GM18520 (cell line): ENCODE measurements at regions not wholly inside any gene's neighbourhood (a gene's known extent, or its start where the extent isn't known, plus 50 kb on each side); places are given as distances from the start of the nearest gene placed in this dataset.
"Not testable (repeated sequence)": the region's sequence is repeated elsewhere in the genome, so short reads cannot be mapped to it uniquely, and the experiment has no call there.

Source experiments
- ATAC-seq: cut with Tn5 transposase; IDR thresholded peaks from one replicate; pipeline ENCODE4 v1.9.1; 2021; ENCODE audit not compliant: unreplicated experiment

DNA sequence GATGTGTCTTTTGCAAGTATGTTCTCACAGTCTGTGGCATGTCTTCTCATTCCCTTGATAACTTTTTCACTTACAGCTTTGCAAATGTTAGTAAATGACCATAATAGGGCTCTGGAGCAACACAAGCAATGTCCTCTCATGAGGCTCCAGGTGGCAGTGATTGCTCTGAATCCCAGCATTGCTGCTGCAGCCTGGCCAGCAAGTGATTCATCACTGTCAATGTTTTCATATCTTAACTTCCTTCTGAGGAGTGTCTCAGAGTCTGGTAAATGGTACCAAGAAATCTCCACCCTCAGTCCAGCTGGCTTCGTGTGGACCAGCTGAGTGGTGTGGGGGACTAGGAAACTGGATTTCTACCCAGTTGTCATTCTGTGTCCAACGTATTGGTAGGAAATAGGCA is 139.6 kb downstream of the MYLK4 start:
- ATAC-seq = no peak

DNA sequence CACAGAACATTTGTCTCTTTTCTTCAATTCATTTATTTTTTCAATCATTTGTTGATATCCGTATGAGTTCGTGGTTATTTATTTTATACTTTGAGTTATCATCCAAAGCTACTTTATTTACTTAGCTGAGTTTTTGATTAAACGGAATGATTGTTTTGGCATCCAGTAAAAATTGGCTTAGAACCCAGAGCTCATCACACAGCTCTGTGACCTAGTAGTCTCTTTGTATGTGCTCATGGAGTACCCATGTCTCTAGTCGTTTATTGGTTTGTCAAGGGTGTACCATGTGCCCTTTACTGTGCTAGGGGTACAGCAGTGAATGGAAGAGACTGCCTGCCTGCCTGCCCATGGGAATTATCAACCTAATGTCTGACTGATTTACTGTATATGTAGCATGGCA is 142.2 kb downstream of the MYLK4 start:
- ATAC-seq = no peak

DNA sequence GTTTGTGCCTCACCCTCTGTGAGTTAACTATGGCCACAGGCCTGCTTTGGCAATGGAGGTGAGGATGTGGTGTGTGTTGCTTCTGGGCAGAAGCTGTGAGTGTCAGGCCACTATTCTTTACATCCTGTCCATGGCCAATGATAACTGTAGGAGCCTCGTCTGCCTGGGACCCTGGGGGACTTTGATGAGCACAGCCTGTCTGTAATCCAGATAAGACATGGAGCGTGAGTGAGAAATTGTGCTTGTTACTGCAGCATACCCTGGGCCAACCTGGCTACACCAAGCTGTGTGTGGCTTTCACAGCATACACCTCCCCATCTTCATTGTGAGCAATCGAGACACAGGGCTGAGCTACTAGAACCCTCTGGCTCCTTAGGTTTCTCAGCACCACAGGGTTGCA is 150.4 kb downstream of the MYLK4 start:
- no peak for ATAC-seq

DNA sequence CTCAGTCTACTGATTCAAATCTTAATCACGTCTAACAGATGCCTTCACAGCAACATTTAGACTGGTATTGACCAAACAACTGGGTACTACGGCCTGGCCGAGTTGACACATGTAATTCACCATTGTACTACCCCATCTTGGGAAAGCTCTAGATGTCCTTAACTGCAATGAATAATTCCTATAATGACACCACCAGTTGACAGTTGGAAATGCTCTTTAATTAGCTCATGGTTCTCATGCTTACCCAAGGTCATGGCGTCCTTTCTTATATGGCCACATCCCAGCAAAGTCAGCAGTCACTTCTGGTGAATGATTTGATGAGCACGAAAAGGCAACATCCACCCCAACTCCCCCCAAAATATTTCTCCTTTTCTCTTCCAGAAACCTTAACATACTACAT is 150.9 kb downstream of the MYLK4 start:
- no peak for ATAC-seq

DNA sequence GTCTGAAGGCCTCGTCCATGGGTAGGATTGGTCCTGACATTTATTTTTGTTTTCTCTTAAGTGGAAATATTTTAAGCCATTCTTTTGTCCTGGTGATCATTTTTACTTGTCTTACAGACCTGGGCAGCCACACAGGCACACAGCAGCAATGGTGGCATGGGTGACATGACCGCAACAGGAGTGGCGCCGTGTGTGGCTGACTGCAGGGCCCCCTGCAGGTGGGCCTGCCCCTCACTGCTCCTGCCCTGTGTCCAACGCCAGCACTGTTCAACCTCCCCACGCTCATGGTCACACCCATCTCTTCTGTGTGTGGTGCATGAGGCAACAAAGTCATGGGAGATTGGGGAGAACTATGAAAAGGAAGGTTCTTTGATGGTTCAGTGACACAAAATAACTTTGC is 151.9 kb downstream of the MYLK4 start:
- ATAC-seq = no peak

DNA sequence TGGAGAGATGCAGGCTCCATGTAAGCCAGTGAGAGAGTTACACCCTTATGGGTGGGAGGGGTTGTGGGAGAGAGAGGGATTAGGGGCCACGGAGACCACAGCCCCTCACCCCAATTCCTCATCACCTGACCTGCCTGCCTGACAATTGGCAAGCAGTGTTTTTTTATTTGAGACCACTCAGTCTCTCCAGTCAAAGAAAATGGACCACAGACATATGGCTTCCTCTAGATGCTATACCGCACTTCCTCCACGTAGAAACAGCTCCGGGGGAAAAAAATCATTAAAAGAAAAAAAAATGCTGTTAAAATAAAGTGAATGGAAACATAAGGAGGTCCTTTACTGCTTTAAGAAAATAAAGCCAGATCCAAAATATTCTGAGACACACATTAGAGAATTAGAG is 152.7 kb downstream of the MYLK4 start:
- no peak for ATAC-seq

DNA sequence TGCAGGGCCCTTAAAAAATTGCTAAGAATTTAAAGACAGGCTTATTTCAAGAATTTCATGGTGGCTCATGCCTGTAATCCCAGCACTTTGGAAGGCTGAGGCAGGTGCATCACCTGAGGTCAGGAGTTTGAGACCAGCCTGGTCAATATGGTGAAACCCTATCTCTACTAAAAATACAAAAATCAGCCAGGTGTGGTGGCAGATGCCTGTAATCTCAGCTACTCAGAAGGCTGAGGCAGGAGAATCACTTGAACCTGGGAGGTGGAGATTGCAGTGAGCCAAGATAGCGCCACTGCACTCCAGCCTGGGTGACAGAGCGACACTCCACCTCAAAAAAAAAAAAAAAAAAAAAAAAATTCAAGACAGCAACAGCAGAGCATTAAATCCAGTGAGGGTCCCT is 153.3 kb downstream of the MYLK4 start:
- not testable (repeated sequence) for ATAC-seq

DNA sequence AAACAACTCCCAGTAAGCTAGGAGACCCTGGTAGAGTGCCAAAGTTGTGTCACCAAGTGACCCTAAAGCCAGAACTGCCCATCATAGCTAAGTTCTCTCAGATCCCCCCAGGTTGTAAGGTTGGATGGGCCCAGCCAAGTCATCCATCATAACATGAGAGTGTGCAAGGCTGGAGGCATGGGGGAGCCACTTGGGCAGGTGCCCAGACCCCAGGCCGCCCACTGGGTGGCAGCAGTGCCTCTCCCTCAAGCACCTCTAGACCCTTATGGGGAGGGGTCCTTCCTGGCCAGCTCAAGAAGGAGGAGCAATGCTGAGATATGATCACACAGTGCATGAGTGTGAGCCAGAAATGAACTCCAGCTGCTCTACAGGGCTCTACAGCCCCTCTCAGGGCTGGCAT is 154.5 kb downstream of the MYLK4 start:
- no peak for ATAC-seq

DNA sequence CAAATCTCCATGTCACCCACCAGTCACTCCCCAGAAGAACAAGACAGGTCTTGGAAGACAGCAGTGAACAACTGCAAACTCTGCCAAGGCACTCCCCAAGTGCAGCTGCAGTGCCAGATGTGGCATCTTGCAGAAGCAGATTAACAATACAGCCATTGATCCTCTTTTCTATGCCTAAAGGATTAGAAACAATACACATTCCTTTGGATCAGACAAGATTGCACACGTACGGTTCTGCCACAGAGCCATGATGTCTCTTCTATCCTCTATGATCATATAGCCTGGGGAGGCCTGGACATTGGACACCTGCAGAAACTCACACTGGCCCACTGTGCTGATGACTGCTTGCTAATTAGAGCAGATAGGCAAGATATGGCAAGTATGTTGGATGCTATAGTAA is 155.9 kb downstream of the MYLK4 start:
- ATAC-seq = no peak

DNA sequence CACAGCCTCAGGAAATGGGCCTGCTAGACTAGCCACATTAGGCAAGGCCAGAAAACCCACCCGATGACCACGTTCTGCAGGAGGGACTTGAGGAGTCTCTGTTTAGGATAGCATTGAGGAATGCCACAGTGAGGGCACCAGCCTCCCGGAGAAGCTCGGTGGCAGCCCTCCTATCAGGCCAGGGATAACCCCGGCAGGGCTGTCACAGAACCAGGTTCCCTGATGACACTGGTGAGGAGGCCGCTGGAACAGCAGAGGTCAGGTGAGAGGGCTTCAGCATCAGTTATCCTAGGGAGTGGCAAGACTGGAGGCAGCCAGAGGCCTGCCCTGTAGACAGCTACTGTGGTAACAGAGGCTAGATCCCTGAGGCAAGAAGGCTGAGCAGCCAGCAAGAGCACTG is 157.6 kb downstream of the MYLK4 start:
- no peak for ATAC-seq

DNA sequence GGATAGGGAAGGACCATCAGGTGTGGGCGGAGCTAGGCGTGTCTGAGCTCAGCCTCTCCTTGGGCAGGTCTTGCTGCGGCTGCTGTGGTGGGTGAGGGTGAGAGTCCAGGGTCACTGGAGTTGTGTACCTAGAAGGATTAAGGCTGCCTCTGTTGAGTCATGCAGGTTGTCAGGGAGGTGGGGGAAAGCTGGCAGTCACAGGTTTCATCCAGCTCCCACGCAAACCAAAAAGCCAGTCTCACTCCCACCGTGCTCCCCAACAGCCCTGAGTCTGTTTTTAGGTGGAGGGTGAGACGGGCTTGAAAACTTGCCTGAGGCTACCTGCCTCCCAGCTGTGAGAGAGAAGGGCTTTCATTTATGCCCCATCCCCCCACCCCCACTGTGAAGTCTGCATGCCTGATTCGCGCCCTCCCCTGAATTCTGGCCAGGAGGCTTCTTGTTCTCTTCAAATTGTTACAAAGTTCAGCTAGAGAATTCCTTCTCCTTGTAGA is 161.5 kb downstream of the MYLK4 start:
- no peak for ATAC-seq

DNA sequence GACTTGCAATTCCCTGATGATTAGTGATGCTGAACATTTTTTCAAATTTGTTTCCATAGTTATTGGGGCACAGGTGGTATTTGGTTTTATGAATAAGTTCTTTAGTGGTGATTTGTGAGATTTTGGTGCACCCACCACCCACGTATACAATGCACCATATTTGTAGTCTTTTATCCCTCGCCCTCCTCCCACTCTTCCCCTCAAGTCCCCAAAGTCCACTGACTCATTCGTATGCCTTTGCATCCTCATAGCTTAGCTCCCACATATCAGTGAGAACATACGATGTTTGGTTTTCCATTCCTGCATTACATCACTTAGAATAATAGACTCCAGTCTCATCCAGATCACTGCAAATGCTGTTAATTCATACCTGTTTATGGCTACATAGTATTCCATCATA is 167.3 kb downstream of the MYLK4 start:
- ATAC-seq = no peak

DNA sequence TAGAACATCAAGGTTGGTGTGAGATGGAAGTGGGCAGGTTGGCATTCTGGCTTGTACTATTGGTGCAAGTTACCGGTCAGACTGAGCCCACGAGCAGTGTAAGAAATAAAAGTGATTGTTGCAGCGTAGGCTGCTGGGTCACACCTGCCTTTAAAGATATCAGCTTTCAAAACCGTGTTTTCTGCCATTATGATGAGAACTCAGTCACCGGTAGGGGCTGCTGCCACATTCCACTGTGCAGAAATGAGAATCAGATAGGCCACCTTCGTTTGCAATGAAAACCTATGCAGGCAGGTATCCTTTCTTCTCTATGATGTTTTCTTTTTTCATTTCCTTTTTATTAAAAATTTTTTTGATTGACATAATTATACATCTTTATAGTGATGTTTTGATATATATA is 168.5 kb downstream of the MYLK4 start:
- no peak for ATAC-seq

DNA sequence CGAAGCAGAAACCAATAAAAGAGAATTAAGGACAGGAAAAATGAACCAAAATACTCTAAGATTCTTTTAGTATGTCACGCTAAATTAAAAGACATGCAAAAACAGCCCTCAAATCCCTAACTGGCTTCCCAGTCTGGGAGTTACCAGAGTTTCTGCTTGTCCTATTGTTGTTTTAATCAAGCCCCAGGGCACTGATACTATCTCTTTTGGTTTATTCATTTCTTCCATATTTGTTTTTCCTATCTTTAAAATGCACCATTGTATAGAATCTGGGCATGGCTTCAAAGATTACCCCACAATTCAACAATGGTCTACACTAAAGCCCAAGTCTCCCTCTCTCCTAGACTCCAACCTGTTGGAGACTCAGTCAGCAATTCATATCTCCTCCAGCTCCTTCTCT is 169.1 kb downstream of the MYLK4 start:
- no peak for ATAC-seq

DNA sequence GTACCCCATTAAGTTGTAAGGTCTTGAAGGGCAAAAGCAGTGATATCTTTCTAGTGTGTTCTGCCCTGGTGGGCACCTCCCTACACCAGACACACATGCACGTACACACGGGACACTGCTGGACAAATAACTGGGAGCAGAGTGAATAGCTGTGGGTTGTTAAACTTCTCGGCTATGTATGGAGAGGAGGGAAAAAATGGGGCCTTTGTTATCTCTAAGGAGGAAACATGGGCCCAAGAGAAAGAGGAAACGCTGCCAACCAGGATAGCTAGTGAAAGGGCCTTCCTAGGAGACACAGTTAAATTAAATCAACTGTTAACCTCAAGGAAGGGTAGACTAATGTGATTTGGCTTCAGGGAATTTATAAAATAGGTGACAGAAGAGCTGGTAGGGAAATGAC is 169.7 kb downstream of the MYLK4 start:
- no peak for ATAC-seq

DNA sequence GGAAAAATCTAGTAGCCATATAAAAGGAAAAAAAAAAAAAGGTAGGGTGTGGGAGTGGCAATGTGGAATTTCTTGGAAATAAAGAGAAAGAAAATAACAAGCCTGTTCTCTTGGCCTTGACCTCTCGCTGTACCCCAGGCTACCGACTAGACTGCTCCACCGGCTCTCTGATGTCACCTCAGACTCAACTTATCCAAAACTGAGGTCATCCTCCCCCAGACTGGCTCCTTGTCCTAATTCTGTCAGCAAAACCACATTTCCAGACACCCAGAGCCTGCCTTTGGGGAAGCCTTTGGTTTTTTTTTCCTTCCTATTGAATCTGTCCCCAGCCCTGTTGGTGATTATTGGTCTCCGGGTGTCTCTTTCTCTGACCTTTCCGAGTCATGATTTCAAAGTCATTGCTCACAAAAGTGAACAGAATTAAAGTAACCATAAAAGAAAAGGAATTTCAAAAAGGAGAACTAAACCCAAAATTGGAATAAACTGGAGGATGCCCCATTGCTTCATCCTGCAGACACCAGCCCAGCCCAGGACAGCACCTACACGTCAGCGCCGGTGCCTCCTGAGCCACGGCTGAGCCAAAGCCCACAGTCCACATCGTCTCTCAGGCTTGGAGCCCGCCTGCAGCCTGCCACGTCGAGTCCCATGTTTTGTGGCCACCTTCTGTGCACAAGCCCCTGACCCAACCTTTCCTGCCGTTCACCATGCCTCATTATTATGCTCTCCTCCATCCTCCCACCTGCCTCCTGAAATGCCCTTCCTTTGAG is 170.7 kb downstream of the MYLK4 start:
- no peak for ATAC-seq

DNA sequence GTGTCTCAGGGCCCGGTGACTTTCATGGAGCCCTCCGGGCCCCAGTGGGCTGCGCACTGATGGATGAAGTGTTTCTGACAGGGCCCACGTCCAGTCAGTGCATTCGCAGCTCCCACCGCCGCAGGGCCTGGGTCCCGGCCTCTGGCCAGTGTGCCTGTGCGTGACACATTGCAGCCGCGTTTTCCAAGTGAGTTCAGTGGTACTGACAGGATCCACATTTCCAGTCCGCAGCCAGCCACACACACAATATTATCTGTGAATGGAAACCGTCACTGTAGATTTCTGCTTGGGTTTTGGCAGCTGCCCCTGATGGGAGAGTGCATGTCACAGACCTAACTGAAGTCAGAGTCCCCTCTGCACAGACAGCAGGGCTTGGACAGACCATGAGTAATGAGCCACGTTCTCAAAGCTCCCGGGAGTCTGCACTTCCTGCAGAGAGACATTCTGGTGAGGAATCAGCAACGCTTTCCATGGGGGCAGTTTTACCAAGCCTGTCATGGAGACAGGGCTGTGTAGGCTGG is 171.4 kb downstream of the MYLK4 start:
- no peak for ATAC-seq

DNA sequence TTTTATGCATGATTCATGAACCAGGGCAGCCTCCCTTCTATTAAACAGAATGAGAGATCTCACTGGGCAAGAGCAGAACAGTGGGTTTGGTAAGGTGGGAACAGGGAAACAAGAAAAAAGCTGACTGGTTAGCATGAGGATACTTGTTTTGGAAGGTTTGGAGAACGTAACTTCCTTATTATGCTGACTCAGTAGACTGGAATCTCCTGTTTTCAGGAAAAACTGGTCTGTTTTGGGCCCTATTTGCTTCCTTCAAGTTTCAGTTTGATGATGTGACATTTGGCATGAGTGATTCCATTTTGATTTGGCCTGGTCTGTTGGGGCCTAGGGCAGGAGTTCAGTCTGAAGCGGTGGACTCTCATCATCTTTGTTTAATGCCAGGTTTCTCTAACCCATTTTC is 172.0 kb downstream of the MYLK4 start:
- ATAC-seq = no peak

DNA sequence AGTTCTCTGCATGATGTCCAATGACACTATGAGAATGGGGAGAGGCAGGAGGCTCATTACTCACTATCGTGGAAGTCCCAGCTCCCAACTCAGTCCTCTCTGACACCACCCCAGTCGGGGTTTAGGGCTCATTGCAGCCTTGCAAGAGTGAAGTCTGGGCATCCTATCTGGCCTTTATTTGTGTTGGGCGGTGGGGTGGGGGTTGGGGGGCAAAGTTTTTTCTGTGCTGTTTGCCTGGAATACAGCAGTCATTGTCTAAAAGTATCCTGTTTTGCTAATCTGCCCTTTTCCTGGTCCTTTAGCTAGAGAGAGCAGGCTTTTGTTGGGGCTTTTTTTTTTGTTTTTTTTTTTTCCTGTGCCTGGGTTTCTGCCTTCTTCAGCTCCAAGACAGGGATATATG is 174.2 kb downstream of the MYLK4 start:
- no peak for ATAC-seq

DNA sequence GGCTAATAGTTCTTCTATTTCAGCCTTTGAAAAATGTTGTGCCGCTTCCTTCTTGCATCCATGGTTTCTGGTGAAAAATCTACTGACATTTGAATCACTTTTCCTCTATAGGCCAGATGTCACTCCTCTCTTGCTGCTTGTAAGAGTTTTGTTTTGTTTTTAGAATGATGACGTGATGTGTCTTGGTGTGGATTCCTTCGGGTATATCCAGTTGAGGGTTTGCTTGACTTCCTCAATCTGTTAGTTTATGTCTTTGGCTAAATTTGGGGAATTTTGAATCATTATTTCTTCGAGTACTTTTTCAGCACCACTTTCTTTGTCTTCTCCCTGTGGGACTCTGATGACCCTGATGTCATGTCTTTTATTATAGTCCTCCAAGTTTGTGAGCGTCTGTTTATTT is 175.5 kb downstream of the MYLK4 start:
- no peak for ATAC-seq

DNA sequence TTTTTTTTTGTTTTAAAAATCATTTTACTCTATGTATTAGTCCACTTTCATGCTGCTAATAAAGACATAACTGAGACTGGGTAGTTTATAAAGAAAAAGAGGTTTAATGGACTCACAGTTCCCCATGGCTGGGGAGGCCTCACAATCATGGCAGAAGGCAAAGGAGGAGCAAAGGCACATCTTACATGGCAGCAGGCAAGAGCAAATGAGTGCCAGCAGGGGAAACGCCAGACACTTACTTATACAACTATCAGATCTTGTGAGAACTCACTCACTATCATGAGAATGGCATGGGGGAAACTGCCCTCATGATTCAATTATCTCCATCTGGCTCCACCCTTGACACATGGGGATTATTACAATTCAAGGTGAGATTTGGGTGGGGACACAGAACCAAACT is 181.3 kb downstream of the MYLK4 start:
- not testable (repeated sequence) for ATAC-seq

DNA sequence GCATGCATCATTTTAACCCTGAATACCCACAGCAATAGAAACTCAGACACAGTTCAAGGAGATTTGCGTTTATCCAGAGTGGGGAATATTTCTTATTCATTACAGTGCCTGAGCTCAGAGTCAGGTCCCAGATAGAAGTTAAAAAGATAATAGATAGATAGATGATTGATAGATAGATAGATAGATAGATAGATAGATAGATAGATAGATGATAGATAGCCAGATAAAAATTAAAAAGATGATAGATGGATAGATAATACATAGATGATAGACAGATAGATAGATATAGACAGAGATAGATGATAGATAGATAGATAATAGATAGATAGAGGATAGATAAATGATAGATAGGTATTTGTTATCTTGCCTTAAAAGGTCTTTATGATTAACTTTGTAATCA is 184.7 kb downstream of the MYLK4 start:
- no peak for ATAC-seq

DNA sequence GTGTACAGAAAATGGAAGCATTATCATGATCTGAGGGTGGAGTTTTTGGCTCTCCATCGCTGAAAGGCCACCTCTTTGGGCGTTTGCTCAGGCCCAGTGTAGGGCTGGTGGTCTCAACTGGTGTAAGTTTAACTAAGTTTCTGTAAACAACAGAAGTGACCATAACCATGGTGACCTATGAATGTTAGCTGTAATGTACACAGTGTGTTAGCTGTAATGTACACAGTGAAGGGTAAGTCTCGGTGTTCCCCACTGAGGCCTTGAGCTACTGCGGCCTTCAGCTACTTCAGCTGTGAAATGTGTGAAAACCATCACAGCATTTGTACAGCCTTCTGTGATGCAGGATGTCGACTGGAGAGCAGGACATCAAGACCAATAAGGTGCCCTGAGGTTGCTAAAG is 185.2 kb downstream of the MYLK4 start:
- ATAC-seq = no peak
